ENCODE measurements at regions not wholly inside any gene's neighbourhood (a gene's known extent, or its start where the extent isn't known, plus 50 kb on each side); places are given as distances from the start of the nearest gene placed in this dataset.

GRCh38 chr4:141402712-141403111, 182.0 kb downstream of the ZNF330 start:
- no peak for DNase-seq

- DNase-seq: no peak
These were observed 183.1 kb downstream of the ZNF330 start for GRCh38 chr4:141403782-141404181.

GRCh38 chr4:141406237-141406636, 185.5 kb downstream of the ZNF330 start:
- no peak for DNase-seq

GRCh38 chr4:141409556-141409955, 188.9 kb downstream of the ZNF330 start:
- no peak for DNase-seq

DNA sequence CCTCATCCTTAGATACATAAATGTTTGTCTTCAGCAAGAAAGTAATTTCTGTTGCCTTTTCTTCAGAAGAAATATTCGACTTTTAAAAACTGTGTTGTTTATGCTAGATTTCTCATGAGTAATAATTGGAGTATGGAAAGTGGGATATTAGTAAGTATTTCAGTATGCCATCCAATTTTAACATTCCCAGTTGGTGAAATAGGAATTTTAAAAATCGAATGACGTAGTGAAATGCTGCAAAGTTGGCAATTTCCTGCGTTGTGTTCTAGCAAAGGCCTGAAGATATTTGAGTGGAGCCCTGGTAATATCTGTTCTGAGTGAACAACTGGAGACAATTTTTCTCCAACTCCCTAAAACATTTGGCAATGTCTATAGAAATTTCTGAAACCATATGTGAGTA, 190.1 kb downstream of the ZNF330 start:
- peak in 1 of 3 donors; percentile 41 for DNase-seq

DNA sequence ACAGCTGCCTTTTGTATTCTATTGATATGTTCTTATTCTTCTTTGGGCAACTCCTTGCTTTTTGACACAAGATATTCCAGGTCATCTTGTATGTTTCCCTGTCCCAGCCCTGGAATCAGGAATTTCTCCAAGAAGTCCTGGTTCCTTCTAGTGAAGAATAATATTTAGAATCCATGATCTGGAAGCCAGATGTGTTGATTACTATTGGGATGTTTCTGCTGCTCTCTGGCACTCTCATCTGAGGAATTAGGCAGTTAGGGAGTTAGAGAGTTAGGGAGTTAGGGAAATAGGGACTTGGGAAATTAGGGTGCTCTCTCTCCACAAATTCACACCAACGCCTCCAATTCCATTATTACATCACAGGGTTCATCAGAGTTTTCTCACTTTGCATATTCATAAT, 191.2 kb downstream of the ZNF330 start:
- DNase-seq: no peak

GRCh38 chr4:141413366-141413765, 192.7 kb downstream of the ZNF330 start:
- no peak for DNase-seq

DNA sequence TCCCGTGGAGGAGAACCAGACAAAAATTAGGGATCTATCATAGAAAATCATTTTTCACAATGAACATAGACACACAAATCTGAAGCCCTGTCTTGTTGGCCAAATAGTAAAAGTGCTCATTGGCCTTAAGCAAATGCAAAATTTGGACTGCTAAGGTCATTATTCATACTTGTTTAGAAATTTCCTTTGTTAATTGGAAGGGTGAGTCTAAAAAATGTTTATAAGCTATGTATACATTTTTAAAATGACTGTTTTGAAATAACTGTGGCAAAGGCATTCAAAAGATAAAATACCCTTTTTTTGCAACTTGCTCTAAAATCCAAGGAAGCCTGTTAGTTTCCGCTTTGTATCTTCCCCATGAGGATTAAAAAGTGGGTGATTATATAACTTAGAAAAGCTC, 195.0 kb downstream of the ZNF330 start:
- DNase-seq: no peak

DNA sequence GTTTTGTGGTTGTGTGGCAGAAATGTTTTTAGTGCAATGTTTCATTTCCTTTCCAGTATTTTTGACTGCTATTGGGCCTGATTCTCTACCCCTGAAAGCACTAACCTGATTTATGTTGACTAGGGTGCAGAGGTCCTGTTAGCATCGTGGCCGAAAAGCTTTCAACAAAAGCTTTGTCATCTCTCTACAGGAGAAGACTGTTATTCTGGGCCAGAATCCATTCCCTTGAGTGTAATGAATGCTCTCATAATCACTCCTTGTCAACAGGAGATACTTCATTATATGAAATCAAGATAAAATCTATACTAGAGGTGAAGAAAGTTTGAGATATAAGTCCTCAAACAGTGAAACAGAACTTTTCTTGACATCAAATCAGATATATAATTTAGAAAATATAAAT, 195.5 kb downstream of the ZNF330 start:
- DNase-seq: peak in 2 of 3 donors; percentile 14 to 70

GRCh38 chr4:141416677-141417363, 196.1 kb downstream of the ZNF330 start:
- no peak for DNase-seq

DNA sequence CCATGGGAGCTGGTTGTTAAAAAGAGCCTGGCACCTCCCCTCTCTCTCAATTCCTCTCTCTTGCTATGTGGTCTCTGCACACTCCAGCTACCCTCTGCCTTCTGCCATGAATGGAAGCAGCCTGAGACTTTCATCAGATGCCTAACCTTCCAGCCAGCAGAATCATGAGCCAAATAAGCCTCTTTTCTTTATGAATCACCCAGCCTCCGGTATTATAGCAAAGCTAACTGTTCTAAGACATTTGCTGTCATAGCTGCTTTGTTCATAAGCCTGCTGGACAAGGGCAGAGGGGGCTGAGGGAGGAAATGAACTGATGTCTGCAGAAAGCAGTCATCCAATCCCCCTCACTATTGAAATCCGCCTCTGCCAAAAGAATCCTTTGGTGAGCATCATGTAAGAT, 196.7 kb downstream of the ZNF330 start:
- DNase-seq: peak in 1 of 3 donors; percentile 28

- peak in 1 of 3 donors; percentile 47 for DNase-seq
These were observed 204.4 kb downstream of the ZNF330 start for GRCh38 chr4:141425124-141425523.

- DNase-seq: no peak
These were observed 207.1 kb downstream of the ZNF330 start for GRCh38 chr4:141427726-141428296.

DNA sequence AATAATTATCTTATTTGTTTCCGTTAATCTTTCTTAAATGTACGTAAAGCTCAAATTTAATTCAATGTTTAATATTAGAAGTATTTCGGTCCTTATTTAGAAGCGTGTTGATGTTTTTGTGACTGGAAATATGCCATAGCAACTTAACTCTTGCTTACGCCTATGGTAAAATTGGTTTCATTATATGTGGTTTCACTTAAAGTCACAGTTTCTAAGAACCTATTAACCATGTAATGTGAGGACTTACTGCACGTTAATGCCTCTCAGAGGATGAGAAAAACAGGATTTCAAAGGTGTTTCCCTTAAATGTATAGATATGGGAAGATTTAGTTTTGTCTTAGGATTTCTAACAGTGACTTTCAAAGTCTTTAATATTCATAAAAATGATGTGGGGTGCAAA, 206.4 kb upstream of the IL15 start:
- DNase-seq: no peak

GRCh38 chr4:141430686-141431085, 205.7 kb upstream of the IL15 start:
- DNase-seq: no peak

DNA sequence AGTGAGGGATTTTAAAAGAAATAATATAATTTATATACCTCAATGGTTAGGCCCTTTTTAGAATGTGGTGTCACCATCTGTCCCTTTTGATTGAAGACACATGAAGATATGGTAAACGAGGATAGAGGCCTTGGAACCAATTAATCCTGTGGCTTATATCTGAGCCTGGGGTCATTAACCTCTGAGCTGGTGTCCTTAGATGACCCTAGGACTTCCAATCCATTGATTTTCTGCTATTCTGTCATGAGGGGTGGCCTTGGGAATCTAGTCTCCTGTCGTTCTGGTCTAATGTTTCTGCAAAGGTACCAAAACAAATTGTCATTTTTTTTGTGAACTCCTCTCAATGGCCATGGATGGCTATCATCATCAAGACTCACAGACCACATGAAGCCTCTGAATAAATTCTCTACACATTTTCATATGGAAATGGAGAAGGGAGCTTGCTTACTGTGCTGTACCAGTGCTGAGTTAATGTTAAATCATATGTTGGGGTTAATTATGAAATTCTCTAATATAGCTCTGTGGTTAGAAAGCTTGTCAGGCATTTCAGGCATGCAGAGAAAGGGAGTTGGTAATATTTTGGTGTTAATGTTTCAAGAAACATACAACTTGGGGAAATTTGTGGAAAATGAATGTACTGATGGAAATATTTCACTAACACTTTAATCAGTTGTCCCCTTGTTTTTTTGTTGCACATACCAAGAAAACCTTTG, 204.2 kb upstream of the IL15 start:
- peak in 1 of 3 donors; percentile 34 for DNase-seq

GRCh38 chr4:141435446-141436225, 200.7 kb upstream of the IL15 start:
- DNase-seq: no peak

DNA sequence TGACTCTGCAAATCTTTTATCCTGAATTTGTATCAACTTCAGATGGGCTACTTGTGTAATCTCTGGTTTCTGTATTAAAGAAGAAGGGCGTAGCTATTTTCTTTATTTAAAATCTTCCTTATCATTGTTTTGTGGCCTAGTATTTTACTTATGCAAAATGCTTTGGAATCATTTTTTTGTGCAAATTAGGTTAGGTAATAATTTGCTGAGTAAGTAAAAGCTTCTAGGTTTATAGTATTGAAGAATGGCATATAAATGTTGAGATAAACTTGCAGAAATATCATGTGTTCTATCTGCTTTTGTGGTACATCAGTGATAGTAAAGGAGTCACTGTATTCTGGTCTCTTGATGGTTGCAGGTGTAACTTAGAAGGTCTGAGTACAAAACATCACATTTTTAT, 197.2 kb upstream of the IL15 start:
- no peak for DNase-seq

GRCh38 chr4:141447761-141448160, 188.6 kb upstream of the IL15 start:
- DNase-seq: no peak

- no peak for DNase-seq
These were observed 187.9 kb upstream of the IL15 start for GRCh38 chr4:141448490-141448889.

GRCh38 chr4:141449927-141450326, 186.5 kb upstream of the IL15 start:
- DNase-seq: no peak

DNA sequence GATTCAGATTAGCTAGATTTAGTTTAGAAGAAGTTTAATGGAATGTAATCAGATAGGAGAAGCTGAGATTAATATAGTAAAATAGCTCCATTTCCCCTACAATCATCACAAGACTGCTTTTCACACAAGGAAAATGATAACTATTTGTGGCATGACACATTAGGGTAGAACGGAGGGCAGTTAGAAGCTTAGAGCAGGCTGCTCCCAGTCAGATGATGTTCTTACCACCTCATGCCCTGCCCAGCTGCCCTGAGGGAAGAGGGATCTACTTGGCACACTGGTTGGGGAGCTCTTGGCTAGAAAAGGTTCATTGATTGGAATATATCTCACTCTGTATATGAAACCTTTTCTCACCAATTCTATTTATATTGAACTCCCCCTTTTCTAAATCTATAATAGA, 180.7 kb upstream of the IL15 start:
- DNase-seq: no peak

DNA sequence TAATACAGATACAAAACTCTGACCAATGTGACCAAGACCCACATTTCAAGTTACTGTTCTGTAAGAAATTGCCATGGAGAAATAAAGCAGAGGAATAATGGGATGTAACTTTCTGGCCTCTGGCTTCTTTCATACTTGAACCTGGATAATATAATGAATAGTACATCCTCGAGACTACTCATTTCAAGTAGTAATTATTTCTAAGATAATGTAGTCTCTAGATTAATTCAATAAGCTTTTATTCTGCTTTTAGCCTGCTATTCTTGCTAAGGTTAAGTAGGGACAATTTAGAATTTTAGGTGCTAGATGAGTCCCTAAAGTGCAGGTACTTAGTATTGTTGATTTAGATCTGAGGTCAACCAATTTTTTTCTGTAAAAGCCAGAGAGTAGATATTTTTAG, 178.7 kb upstream of the IL15 start:
- DNase-seq: no peak

All from muscle of back (tissue), 3 donors.